HUES64 (cell line): ENCODE measurements at regions not wholly inside any gene's neighbourhood (a gene's known extent, or its start where the extent isn't known, plus 50 kb on each side); places are given as distances from the start of the nearest gene placed in this dataset.

Experiments used
- H3K27ac ChIP-seq: 2 replicates; pipeline ENCODE4 v1.7.0; 2013; ENCODE audit warnings: low read depth, low read length, inconsistent platforms
- H3K27me3 ChIP-seq: 2 replicates; pipeline ENCODE4 v1.6.1; 2013; ENCODE audit warnings: mild to moderate bottlenecking, low read length; ENCODE audit not compliant: insufficient read depth
- H3K36me3 ChIP-seq: 2 replicates; pipeline ENCODE4 v1.6.1; 2013; ENCODE audit warnings: mild to moderate bottlenecking, low read length; ENCODE audit not compliant: insufficient read depth
- H3K4me1 ChIP-seq: 2 replicates; pipeline ENCODE4 v1.6.1; 2013; ENCODE audit warnings: mild to moderate bottlenecking, low read length, moderate library complexity; ENCODE audit not compliant: insufficient read depth
- H3K4me3 ChIP-seq: 2 replicates; pipeline ENCODE4 v1.5.1; 2013; ENCODE audit warnings: mild to moderate bottlenecking, low read length, moderate library complexity
- H3K9ac ChIP-seq: 2 replicates; pipeline ENCODE4 v1.6.1; 2013; ENCODE audit warnings: mild to moderate bottlenecking, low read depth, low read length
- H3K9me3 ChIP-seq: 2 replicates; pipeline ENCODE4 v1.6.1; 2013; ENCODE audit warnings: low read depth, low read length; ENCODE audit not compliant: insufficient read depth
- WGBS: fragments of 150-250, 120-280 bp; methylation state at CpG from one replicate; pipeline ENCODE4 v1.1.7; 2013; ENCODE audit warnings: missing lambda C conversion rate; 5-methylcytosine and 5-hydroxymethylcytosine counted together

- 92% methylated on average over 5 of the region's 5 CpGs for WGBS
- Histone ChIP-seq H3K27ac (no peak overlapping the region), H3K27me3 (no peaks in the 10 kb centered on the region), H3K9ac (no peak overlapping the region), H3K4me1 (no peaks in the 10 kb centered on the region), H3K4me3 (no peak overlapping the region), H3K36me3 (no peaks in the 10 kb centered on the region), H3K9me3 (no peaks in the 10 kb centered on the region)
Measured at GRCh38 chrX:150240643-150240970, 122.5 kb upstream of the MAMLD1 start.

GRCh38 chrX:150253959-150254620 lies 109.0 kb upstream of the MAMLD1 start:
- Histone ChIP-seq H3K4me1 (no peaks in the 10 kb centered on the region), H3K27ac (no peak overlapping the region), H3K9ac (no peak overlapping the region), H3K9me3 (no peaks in the 10 kb centered on the region), H3K27me3 (no peaks in the 10 kb centered on the region), H3K36me3 (no peaks in the 10 kb centered on the region), H3K4me3 (no peak overlapping the region)
- WGBS = 85% methylated on average over 7 of the region's 7 CpGs

GRCh38 chrX:150254909-150255308 lies 108.2 kb upstream of the MAMLD1 start:
- Histone ChIP-seq H3K4me3 (no peak overlapping the region), H3K9me3 (no peaks in the 10 kb centered on the region), H3K27ac (no peak overlapping the region), H3K4me1 (no peaks in the 10 kb centered on the region), H3K36me3 (no peaks in the 10 kb centered on the region), H3K9ac (no peak overlapping the region), H3K27me3 (no peaks in the 10 kb centered on the region)
- WGBS = 88% methylated on average over 3 of the region's 3 CpGs

GRCh38 chrX:150255441-150256296 lies 107.4 kb upstream of the MAMLD1 start:
- H3K27me3 ChIP-seq = no peaks in the 10 kb centered on the region
- H3K9me3 ChIP-seq = no peaks in the 10 kb centered on the region
- no peaks in the 10 kb centered on the region for H3K4me1 ChIP-seq
- no peak overlapping the region for H3K27ac ChIP-seq
- H3K4me3 ChIP-seq = no peak overlapping the region
- no peaks in the 10 kb centered on the region for H3K36me3 ChIP-seq
- 92% methylated on average over 9 of the region's 9 CpGs for WGBS
- no peak overlapping the region for H3K9ac ChIP-seq

GRCh38 chrX:150256297-150256650 lies 106.8 kb upstream of the MAMLD1 start:
- no peaks in the 10 kb centered on the region for H3K36me3 ChIP-seq
- H3K9me3 ChIP-seq = no peaks in the 10 kb centered on the region
- no peak overlapping the region for H3K27ac ChIP-seq
- no peaks in the 10 kb centered on the region for H3K4me1 ChIP-seq
- no peak overlapping the region for H3K9ac ChIP-seq
- WGBS = 99% methylated on average over 2 of the region's 2 CpGs
- no peaks in the 10 kb centered on the region for H3K27me3 ChIP-seq
- H3K4me3 ChIP-seq = no peak overlapping the region

GRCh38 chrX:150257353-150258175 lies 105.6 kb upstream of the MAMLD1 start:
- Histone ChIP-seq H3K36me3 (no peaks in the 10 kb centered on the region), H3K4me3 (no peak overlapping the region), H3K4me1 (no peaks in the 10 kb centered on the region), H3K9me3 (no peaks in the 10 kb centered on the region), H3K9ac (no peak overlapping the region), H3K27me3 (no peaks in the 10 kb centered on the region), H3K27ac (no peak overlapping the region)
- WGBS = 86% methylated on average over 1 of the region's 1 CpG

GRCh38 chrX:150258176-150258425 lies 105.0 kb upstream of the MAMLD1 start:
- Histone ChIP-seq H3K36me3 (no peaks in the 10 kb centered on the region), H3K27me3 (no peaks in the 10 kb centered on the region), H3K4me3 (no peak overlapping the region), H3K9me3 (no peaks in the 10 kb centered on the region), H3K4me1 (no peaks in the 10 kb centered on the region), H3K27ac (no peak overlapping the region), H3K9ac (no peak overlapping the region)
- WGBS = 91% methylated on average over 1 of the region's 1 CpG

GRCh38 chrX:150258463-150259430 lies 104.4 kb upstream of the MAMLD1 start:
- WGBS = 92% methylated on average over 11 of the region's 11 CpGs

GRCh38 chrX:150262456-150262855 lies 100.7 kb upstream of the MAMLD1 start:
- H3K36me3 ChIP-seq = no peaks in the 10 kb centered on the region
- no peaks in the 10 kb centered on the region for H3K9me3 ChIP-seq
- WGBS = 83% methylated on average over 3 of the region's 3 CpGs

More at GRCh38 chrX:150258463-150259430, 104.4 kb upstream of the MAMLD1 start:
- Histone ChIP-seq H3K9me3 (no peaks in the 10 kb centered on the region), H3K9ac (no peak overlapping the region), H3K27me3 (no peaks in the 10 kb centered on the region), H3K36me3 (no peaks in the 10 kb centered on the region), H3K27ac (no peak overlapping the region), H3K4me3 (no peak overlapping the region), H3K4me1 (no peaks in the 10 kb centered on the region)

GRCh38 chrX:150268839-150269355 lies 94.2 kb upstream of the MAMLD1 start:
- Histone ChIP-seq H3K4me3 (no peak overlapping the region), H3K9ac (no peak overlapping the region), H3K27me3 (no peaks in the 10 kb centered on the region), H3K36me3 (no peaks in the 10 kb centered on the region), H3K4me1 (no peaks in the 10 kb centered on the region), H3K9me3 (no peaks in the 10 kb centered on the region), H3K27ac (no peak overlapping the region)
- WGBS = 88% methylated on average over 2 of the region's 2 CpGs

More at GRCh38 chrX:150262456-150262855, 100.7 kb upstream of the MAMLD1 start:
- H3K4me1 ChIP-seq = no peaks in the 10 kb centered on the region
- H3K4me3 ChIP-seq = no peak overlapping the region
- H3K27me3 ChIP-seq = no peaks in the 10 kb centered on the region
- H3K27ac ChIP-seq = no peak overlapping the region
- H3K9ac ChIP-seq = no peak overlapping the region
